Endothelial cell of hepatic sinusoid (primary cell): ENCODE measurements at regions not wholly inside any gene's neighbourhood (a gene's known extent, or its start where the extent isn't known, plus 50 kb on each side); places are given as distances from the start of the nearest gene placed in this dataset.
"Not testable (repeated sequence)": the region's sequence is repeated elsewhere in the genome, so short reads cannot be mapped to it uniquely, and the experiment has no call there.

Experiments
- in situ Hi-C: cut with HindIII; loops from 2 replicates; pipeline ENCODE4 v1.10.0; 2017; ENCODE audit warnings: low sequenced_read_pairs

- in situ Hi-C loops: no loop called here
Observed at GRCh38 chr10:80697926-80698325, 160.2 kb downstream of the SH2D4B start.

GRCh38 chr10:80699602-80700039 is 161.9 kb downstream of the SH2D4B start:
- in situ Hi-C loops: no loop called here

GRCh38 chr10:80700252-80700651 is 162.6 kb downstream of the SH2D4B start:
- in situ Hi-C loops: no loop called here

- in situ Hi-C loops: no loop called here
Observed at GRCh38 chr10:80700760-80701444, 163.2 kb downstream of the SH2D4B start.

- in situ Hi-C loops: no loop called here
Observed at GRCh38 chr10:80701706-80702105, 164.0 kb downstream of the SH2D4B start.

- in situ Hi-C loops: no loop called here
Observed at GRCh38 chr10:80702143-80702542, 164.4 kb downstream of the SH2D4B start.

DNA sequence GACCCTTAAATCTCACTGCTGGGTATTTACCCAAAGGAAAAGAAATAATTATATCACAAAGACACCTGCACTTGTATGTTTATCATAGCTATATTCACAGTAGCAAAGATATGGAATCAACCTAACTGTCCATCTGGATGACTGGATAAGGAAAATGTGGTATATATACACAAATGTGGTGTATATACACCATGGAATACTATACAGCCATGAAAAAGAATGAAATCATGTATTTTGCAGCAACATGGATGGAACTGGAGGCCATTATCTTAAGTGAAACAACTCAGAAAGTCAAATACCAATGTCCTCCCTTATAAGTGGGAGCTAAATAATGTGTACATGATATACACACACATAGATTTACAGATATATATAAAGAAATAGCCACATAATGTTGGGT is 168.2 kb downstream of the SH2D4B start:
- in situ Hi-C loops: loop anchor here (5.0 kb wide), 1 partner anchor 216 kb away; no protein-coding TSS in a partner anchor

- in situ Hi-C loops: loop anchor here (5.0 kb wide), 1 partner anchor 214 kb away; no protein-coding TSS in a partner anchor
Observed at GRCh38 chr10:80708185-80708584, 170.5 kb downstream of the SH2D4B start.

DNA sequence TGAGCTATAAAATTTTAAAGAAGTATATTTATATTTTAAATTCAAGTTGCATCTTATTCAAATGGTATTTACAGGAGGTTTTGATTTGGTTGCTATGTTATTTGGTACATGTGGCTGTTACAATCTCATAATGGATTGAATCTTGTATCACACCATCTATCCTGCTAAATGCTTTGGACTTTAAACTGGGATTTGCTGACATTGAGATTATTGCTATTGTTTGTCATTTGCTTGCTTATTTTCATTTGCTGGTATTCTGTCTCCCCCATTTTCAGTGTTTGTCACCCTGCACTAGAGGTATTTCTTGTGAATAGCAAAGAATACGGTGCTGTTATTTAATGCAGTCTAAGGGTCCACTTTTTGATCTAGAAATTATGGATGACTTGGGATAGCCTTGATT is 171.1 kb downstream of the SH2D4B start:
- in situ Hi-C loops: loop anchor here (5.0 kb wide), 1 partner anchor 213 kb away; no protein-coding TSS in a partner anchor

DNA sequence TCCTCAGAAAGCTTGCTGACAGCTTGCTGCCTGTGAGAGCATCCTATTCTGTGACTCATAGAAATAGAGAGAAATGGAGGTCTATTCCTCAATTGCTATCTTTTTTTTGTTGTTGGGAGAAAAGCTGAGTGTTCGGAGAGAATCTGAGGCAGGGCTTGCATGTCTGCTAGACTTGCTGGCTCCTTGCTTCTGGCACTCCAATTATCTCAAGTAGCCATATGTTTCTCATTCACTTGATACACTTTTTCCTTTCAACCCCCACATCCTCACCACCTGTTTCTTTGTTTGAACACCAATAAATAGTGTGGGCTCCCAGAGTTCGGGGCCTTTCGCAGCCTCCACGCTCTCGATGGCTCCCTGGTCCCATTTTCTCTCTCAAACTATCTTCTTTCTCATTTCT is 172.2 kb downstream of the SH2D4B start:
- in situ Hi-C loops: loop anchor here (5.0 kb wide), 2 partner anchors 38 to 212 kb away; no protein-coding TSS in a partner anchor

- in situ Hi-C loops: loop anchor here (5.0 kb wide), 1 partner anchor 41 kb away; no protein-coding TSS in a partner anchor
Observed at GRCh38 chr10:80713398-80713928, 175.8 kb downstream of the SH2D4B start.

GRCh38 chr10:80714566-80714965 is 176.9 kb downstream of the SH2D4B start:
- in situ Hi-C loops: loop anchor here (5.0 kb wide), 1 partner anchor 42 kb away; no protein-coding TSS in a partner anchor

GRCh38 chr10:80718024-80718423 is 180.3 kb downstream of the SH2D4B start:
- in situ Hi-C loops: no loop called here

DNA sequence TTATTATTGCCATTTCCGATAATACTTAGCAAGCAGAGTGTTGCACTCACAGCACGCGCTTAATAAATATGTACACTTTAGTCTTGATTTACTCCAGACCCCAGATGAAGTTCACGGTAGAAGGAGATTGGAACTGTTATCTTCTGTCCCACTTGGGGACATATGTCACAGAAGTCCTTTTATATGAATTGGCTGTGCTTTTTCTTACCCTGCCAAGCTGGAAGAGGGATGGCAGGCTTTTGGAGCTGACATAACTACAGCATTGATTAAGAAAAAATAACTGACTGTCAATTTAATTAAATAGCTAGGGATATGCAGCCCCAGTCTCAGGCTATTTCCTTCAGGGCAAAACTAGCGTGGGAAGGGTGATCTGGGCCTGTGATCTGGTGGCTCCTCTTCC is 182.2 kb downstream of the SH2D4B start:
- in situ Hi-C loops: no loop called here

- in situ Hi-C loops: no loop called here
Observed at GRCh38 chr10:80720549-80720948, 182.8 kb downstream of the SH2D4B start.

GRCh38 chr10:80728354-80728753 is 190.7 kb downstream of the SH2D4B start:
- in situ Hi-C loops: not testable (repeated sequence)

DNA sequence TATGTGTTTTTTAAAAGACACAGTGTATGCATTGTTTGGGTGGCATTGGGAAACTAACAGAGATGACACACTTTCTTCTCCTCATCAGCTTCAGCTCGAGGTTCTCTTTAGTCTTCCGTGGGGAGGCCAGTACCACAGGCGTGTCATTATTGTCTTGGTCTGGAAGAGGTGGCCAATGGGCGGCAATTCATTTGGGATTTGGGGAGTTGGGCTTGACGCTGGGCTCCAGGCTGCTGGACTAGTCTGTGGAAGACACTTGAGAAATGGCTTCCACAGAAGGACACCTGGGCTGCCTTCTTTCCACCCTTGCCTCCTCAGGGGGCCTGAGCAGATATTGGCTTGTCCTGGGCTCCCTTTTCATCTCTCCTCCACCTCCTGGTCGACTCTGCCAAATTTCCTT is 192.2 kb downstream of the SH2D4B start:
- in situ Hi-C loops: no loop called here

DNA sequence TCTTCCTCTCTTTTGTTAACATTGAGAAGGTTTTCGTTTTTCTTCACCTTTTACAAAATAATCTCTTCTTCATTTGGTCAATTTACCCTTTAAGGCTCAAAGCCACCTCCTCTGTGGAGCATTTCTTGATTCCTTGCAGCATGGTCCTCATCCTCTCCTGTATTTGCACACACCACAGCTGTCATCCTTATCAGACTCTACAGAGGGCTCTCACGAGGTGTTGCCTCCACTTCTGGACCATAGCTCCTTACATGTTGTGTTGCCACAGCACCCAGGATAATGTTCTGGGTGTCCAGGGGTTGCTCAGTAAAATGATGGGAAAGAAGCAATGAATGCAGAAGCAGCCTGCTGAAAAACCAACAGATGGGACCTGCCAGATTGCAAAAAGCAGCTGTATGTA is 192.8 kb downstream of the SH2D4B start:
- in situ Hi-C loops: no loop called here

GRCh38 chr10:80734589-80734988 is 196.9 kb downstream of the SH2D4B start:
- in situ Hi-C loops: no loop called here

DNA sequence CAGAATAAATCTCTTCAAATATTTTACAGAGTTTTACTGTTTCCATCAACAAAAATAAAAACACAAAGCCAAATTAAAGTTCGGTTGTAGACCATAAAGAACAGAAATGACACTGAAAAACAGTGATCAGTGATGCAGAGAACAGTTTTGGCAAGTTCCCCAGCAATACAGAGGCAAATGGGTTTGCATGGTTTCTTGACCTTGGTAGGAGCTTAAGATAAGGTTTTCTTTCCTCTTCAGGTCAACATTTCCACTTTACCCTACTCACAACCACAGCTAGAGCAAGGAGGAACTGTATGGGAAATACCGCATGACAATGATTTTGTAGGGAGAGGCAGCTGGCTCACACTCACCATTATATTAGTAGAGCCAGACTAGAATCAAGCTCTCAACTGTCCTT is 199.5 kb downstream of the SH2D4B start:
- in situ Hi-C loops: no loop called here

GRCh38 chr10:80739328-80739727 is 201.6 kb downstream of the SH2D4B start:
- in situ Hi-C loops: no loop called here

- in situ Hi-C loops: no loop called here
Observed at GRCh38 chr10:80739963-80740715, 202.4 kb downstream of the SH2D4B start.
